ENCODE measurements at regions not wholly inside any gene's neighbourhood (a gene's known extent, or its start where the extent isn't known, plus 50 kb on each side); places are given as distances from the start of the nearest gene placed in this dataset.

DNA sequence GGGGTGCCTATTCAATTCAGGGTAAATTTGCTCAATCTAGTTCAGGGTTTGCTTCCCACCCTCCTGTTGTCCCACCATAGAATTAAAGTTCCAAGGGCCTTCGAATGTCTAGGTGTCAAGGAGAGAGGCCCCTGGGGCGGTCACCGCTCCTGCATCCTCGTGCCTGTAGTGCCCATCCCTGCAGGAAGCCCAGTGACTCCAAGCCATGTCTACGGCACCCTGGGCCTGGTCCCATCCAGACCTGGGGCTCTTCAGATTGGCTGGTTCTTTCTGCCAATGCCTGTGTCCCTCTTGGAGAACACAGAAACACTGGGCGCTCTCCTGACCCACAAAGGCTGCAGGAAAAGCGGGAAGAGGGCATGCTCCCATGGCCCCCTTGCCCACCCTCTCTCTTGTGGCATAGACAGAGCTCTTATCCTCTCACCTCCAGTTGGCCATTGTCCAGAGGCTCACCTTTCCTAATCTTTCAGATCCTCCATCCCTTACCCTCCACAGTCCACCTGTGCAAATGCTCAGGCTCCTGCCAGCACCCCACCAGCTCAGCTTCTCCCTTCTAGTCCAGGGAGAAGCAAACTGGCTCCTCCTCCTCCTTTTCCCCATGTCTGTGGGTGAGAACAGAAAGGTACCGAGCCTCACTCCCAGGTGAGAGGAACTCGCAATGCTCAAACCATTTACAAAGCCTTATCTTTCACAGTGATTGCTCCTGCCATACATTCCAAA, 253.0 kb upstream of the IRX2 start:
- ATAC-seq (ENCODE audit: low FRiP score): no peak
- no peak for DNase-seq (ENCODE audit: low spot score)
- TF ChIP-seq, protein P1, sequence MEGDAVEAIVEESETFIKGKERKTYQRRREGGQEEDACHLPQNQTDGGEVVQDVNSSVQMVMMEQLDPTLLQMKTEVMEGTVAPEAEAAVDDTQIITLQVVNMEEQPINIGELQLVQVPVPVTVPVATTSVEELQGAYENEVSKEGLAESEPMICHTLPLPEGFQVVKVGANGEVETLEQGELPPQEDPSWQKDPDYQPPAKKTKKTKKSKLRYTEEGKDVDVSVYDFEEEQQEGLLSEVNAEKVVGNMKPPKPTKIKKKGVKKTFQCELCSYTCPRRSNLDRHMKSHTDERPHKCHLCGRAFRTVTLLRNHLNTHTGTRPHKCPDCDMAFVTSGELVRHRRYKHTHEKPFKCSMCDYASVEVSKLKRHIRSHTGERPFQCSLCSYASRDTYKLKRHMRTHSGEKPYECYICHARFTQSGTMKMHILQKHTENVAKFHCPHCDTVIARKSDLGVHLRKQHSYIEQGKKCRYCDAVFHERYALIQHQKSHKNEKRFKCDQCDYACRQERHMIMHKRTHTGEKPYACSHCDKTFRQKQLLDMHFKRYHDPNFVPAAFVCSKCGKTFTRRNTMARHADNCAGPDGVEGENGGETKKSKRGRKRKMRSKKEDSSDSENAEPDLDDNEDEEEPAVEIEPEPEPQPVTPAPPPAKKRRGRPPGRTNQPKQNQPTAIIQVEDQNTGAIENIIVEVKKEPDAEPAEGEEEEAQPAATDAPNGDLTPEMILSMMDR (IDR thresholded peaks at IDR 0.05): no peak

DNA sequence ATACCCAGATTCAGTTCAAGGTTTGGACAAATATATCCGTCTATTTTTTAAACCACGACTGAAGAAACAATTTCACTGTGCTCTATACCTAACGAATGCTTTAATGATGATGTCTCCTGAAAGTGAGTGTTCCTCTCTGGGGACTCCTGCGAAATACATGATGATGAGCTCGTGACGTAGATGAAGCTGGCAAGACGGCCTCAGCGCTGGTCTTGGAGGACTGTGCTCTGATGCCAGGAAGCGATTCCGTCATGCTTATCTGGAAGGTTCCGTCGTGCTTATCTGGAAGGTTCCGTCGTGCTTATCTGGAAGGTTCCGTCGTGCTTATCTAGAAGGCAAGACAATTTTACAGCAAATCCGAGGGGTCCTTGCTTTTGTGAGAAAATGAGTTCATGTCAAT, 250.8 kb upstream of the IRX2 start:
- TF ChIP-seq, protein P1 (IDR thresholded peaks at IDR 0.05): no peak
- DNase-seq (ENCODE audit: low spot score): no peak
- ATAC-seq (ENCODE audit: low FRiP score): no peak

DNA sequence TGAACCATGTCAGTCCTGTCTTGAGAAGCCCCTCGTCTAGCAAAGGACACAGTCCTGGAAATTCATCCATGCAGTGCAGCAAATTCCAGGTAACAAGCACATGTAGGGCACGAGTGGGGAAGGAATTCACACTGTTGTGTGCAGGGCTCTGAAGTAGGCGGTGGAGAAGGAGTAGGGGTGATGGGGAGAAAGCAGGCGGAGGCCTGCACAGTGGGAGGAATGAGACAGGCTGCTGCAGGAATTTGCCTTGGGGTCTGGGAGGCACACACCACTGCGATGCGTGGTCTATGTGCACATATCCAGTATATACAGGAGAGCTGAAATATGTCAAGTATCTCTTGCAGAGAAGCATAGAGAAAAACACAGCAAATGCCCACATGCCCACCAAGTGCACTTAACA, 249.2 kb upstream of the IRX2 start:
- DNase-seq (ENCODE audit: low spot score) (no peak), ATAC-seq (ENCODE audit: low FRiP score) (no peak)
- TF ChIP-seq, protein P1 (IDR thresholded peaks at IDR 0.05): no peak

DNA sequence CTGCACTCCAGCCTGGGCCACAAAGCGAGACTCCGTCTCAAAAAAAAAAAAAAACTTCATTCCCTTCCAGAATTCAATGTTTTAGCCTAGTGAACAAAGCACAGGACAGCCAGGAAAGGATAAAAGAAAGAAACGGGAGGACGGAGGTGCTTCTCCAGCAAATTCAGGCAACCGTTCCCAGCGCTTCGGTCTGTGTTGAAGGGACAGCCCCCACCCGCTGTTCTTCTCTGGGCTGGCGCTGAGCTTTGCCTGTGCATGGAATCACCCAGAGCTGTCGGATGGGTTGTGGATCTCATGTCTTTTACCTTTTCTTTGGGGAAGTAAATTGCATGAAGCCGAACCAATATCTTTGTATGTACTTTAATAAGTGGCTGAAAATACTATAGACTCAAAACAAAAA, 248.4 kb upstream of the IRX2 start:
- DNase-seq (ENCODE audit: low spot score) (no peak), ATAC-seq (ENCODE audit: low FRiP score) (no peak)
- TF ChIP-seq, protein P1 (IDR thresholded peaks at IDR 0.05): no peak

DNA sequence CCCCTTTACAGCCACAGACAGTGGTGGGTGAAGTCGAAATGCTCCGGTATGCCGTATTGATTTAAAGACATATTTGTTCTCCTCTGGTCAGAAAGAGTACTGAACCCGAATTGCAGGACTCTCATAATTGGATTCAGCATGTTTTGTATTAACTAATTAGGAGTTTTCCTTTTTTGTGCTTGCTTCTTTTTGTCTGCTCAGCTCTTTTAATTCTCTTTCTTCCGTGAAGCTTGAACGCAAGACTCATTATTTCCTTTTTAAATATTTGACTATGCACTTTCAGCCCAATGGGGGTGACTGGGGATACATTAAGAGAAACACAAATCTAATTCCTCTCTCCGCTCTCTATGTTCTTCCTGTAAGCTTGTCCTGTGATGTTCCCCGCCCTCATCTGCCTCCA, 246.6 kb upstream of the IRX2 start:
- DNase-seq (ENCODE audit: low spot score) (no peak), ATAC-seq (ENCODE audit: low FRiP score) (no peak)
- TF ChIP-seq, protein P1 (IDR thresholded peaks at IDR 0.05): no peak

DNA sequence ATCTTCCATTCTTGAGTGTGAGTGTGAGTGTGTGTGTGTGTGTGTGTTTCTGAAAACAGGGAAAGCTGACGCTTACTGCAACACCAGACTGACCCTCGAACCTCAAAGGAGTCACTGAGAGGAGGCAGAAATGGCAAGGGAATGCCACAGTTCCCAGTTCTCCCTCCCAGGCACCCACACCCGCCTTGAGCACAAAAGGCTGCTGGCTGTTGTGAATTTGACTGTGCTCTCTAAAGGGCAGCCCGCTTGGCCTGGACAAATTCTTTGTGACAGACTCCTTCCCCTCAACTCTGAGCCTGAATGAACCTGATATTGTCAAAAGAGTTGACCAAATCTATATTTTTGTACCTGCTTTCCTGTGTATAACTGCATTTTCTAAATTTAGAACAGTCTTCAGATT, 245.7 kb upstream of the IRX2 start:
- TF ChIP-seq, protein P1 (IDR thresholded peaks at IDR 0.05): no peak
- ATAC-seq (ENCODE audit: low FRiP score) (no peak), DNase-seq (ENCODE audit: low spot score) (no peak)

DNA sequence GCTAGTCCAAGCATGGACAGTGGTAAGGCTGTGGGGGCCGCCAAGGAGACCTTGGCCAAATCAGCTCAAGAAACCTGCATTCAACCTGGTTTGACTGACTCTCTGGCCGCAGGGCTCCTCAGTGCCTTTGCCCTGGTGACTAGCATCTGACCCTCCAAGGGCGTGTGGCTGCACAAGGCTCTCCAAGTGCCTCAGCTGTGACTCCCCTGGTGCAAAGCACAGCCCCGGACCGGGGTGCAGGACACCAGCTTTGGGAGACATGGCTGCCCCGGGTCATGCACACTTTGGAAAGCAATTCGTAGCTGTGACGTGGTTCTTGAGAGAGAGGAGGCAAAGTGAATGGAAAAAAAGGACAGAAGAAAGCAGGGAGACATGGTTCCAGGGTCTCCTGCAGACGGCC, 245.2 kb upstream of the IRX2 start:
- TF ChIP-seq, protein P1 (IDR thresholded peaks at IDR 0.05): no peak
- DNase-seq (ENCODE audit: low spot score) (no peak), ATAC-seq (ENCODE audit: low FRiP score) (no peak)
